Mesenchymal stem cell (in vitro differentiated cells and primary cell): ENCODE measurements at regions not wholly inside any gene's neighbourhood (a gene's known extent, or its start where the extent isn't known, plus 50 kb on each side); places are given as distances from the start of the nearest gene placed in this dataset.
"Not testable (repeated sequence)": the region's sequence is repeated elsewhere in the genome, so short reads cannot be mapped to it uniquely, and the experiment has no call there.

Experiments
- DNase-seq: peaks from one replicate; pipeline ENCODE4 v3.0.0-alpha.2; 2013
- H2AFZ ChIP-seq: one replicate; pipeline ENCODE4 v1.6.1; 2013; ENCODE audit warnings: low read depth, mild to moderate bottlenecking, control low read depth, inconsistent platforms, low read length, moderate library complexity
- H2AK5ac ChIP-seq: 2 replicates; pipeline ENCODE4 v1.6.1; 2013; ENCODE audit warnings: low read length, moderate library complexity, mild to moderate bottlenecking, inconsistent platforms; ENCODE audit not compliant: severe bottlenecking
- H2BK120ac ChIP-seq: one replicate; pipeline ENCODE4 v1.6.1; 2013; ENCODE audit warnings: low read depth, mild to moderate bottlenecking, inconsistent platforms, low read length, moderate library complexity
- H2BK12ac ChIP-seq, 2 experiments: one replicate each; pipeline ENCODE4 v1.6.1; 2013; ENCODE audit warnings: inconsistent platforms in 2 of 2, low read length in 2 of 2, mild to moderate bottlenecking in 2 of 2, moderate library complexity in 2 of 2, control low read depth in 1 of 2
- H2BK15ac ChIP-seq: one replicate; pipeline ENCODE4 v1.6.1; 2013; ENCODE audit warnings: mild to moderate bottlenecking, low read depth, inconsistent platforms; ENCODE audit not compliant: poor library complexity, severe bottlenecking
- H2BK5ac ChIP-seq: 2 replicates; pipeline ENCODE4 v1.6.1; 2013; ENCODE audit warnings: low read depth, mild to moderate bottlenecking, low read length, control low read depth, inconsistent platforms; ENCODE audit not compliant: poor library complexity, severe bottlenecking
- H3K14ac ChIP-seq, 2 experiments: one replicate each; pipeline ENCODE4 v1.6.1; 2013; ENCODE audit warnings: inconsistent platforms in 2 of 2, low read length in 2 of 2, control low read depth in 1 of 2, mild to moderate bottlenecking in 1 of 2, moderate library complexity in 1 of 2
- H3K18ac ChIP-seq, 2 experiments: one replicate each; pipeline ENCODE4 v1.6.1; 2013; ENCODE audit warnings: inconsistent platforms in 2 of 2, low read length in 2 of 2, control low read depth in 1 of 2, low read depth in 1 of 2, mild to moderate bottlenecking in 1 of 2
- H3K23ac ChIP-seq, 2 experiments: one replicate each; pipeline ENCODE4 v1.6.1; 2013; ENCODE audit warnings: inconsistent platforms in 2 of 2, low read length in 2 of 2, mild to moderate bottlenecking in 2 of 2, moderate library complexity in 2 of 2, control low read depth in 1 of 2
- H3K27ac ChIP-seq: 2 replicates; pipeline ENCODE4 v1.5.1; 2013; ENCODE audit warnings: mild to moderate bottlenecking, moderate library complexity, low read length, control low read depth, inconsistent platforms; ENCODE audit not compliant: poor library complexity, severe bottlenecking
- H3K27me3 ChIP-seq, 2 experiments: 2 replicates each; pipeline versions ENCODE4 v1.6.1 to v1.7.0; 2013; ENCODE audit warnings: low read length in 2 of 2, mild to moderate bottlenecking in 2 of 2, moderate library complexity in 2 of 2, control low read depth in 1 of 2, inconsistent platforms in 1 of 2; ENCODE audit not compliant: control insufficient read depth in 1 of 2, insufficient read depth in 1 of 2
- H3K36me3 ChIP-seq, 2 experiments: 2 replicates each; pipeline versions ENCODE4 v1.6.1 to v1.7.0; 2013; ENCODE audit warnings: low read length in 2 of 2, control low read depth in 1 of 2, inconsistent platforms in 1 of 2, low read depth in 1 of 2, mild to moderate bottlenecking in 1 of 2; ENCODE audit not compliant: insufficient read depth in 2 of 2, control insufficient read depth in 1 of 2
- H3K4ac ChIP-seq, 2 experiments: one replicate each; pipeline ENCODE4 v1.6.1; 2013; ENCODE audit warnings: inconsistent platforms in 2 of 2, low read length in 2 of 2, mild to moderate bottlenecking in 2 of 2, moderate library complexity in 2 of 2, control low read depth in 1 of 2, low read depth in 1 of 2
- H3K4me1 ChIP-seq: 2 replicates; pipeline ENCODE4 v1.6.1; 2013; ENCODE audit warnings: low read depth, low read length, control low read depth; ENCODE audit not compliant: control insufficient read depth, insufficient read depth
- H3K4me2 ChIP-seq: 2 replicates; pipeline ENCODE4 v1.6.1; 2013; ENCODE audit warnings: low read length, mild to moderate bottlenecking, inconsistent platforms; ENCODE audit not compliant: poor library complexity, severe bottlenecking
- H3K4me3 ChIP-seq, 2 experiments: 2 replicates each; pipeline versions ENCODE4 v1.5.1 to v1.7.0; 2013; ENCODE audit warnings: low read length in 2 of 2, mild to moderate bottlenecking in 2 of 2, control low read depth in 1 of 2, low read depth in 1 of 2; ENCODE audit not compliant: insufficient read depth in 1 of 2
- H3K79me1 ChIP-seq: replicated peaks from 2 replicates; pipeline ENCODE4 v1.6.1; 2013; ENCODE audit warnings: mild to moderate bottlenecking, control low read depth, low read length, inconsistent platforms; ENCODE audit not compliant: poor library complexity, severe bottlenecking
- H3K9ac ChIP-seq: 2 replicates; pipeline ENCODE4 v1.7.0; 2013; ENCODE audit warnings: mild to moderate bottlenecking, low read length, moderate library complexity
- H3K9me3 ChIP-seq: 2 replicates; pipeline ENCODE4 v1.7.0; 2013; ENCODE audit warnings: mild to moderate bottlenecking, low read length; ENCODE audit not compliant: control insufficient read depth
- H4K8ac ChIP-seq: one replicate; pipeline ENCODE4 v1.6.1; 2013; ENCODE audit warnings: inconsistent platforms, mild to moderate bottlenecking, low read length, moderate library complexity
- H4K91ac ChIP-seq: one replicate; pipeline ENCODE4 v1.6.1; 2013; ENCODE audit warnings: mild to moderate bottlenecking, low read length, inconsistent platforms
- WGBS: methylation state at CpG from one replicate; pipeline ENCODE4 v1.1.7; 2013; ENCODE audit warnings: mixed read lengths; 5-methylcytosine and 5-hydroxymethylcytosine counted together

GRCh38 chr11:115642660-115643059, 138.4 kb upstream of the CADM1 start:
- Histone ChIP-seq H3K9ac (no peak overlapping the region), H2BK15ac (no peak overlapping the region), H4K8ac (no peak overlapping the region), H3K27ac (no peak overlapping the region), H3K4ac (no peak overlapping the region), H2AFZ (no peak overlapping the region), H3K27me3 (peaks cover 22 to 75% of the 10 kb centered on the region in 2 experiments), H3K23ac (no peak overlapping the region), H3K14ac (no peak overlapping the region), H3K79me1 (no peaks in the 10 kb centered on the region), H4K91ac (no peak overlapping the region), H2BK120ac (no peak overlapping the region), H3K18ac (no peak overlapping the region), H2BK5ac (no peak overlapping the region), H3K4me3 (no peak overlapping the region), H2AK5ac (no peak overlapping the region), H3K36me3 (no peaks in the 10 kb centered on the region), H3K4me2 (no peak overlapping the region), H3K9me3 (no peaks in the 10 kb centered on the region), H2BK12ac (no peak overlapping the region), H3K4me1 (peaks cover 4% of the 10 kb centered on the region)
- no peak for DNase-seq
- 82% methylated on average over 4 of the region's 4 CpGs for WGBS

- no peaks in the 10 kb centered on the region for H3K79me1 ChIP-seq
- no peaks in the 10 kb centered on the region for H3K36me3 ChIP-seq
- no peak overlapping the region for H2BK12ac ChIP-seq
- no peak overlapping the region for H2BK15ac ChIP-seq
- H3K27me3 ChIP-seq = peaks cover 9 to 47% of the 10 kb centered on the region in 2 experiments
- H3K18ac ChIP-seq = no peak overlapping the region
- no peak overlapping the region for H3K9ac ChIP-seq
- H3K27ac ChIP-seq = no peak overlapping the region
- H3K23ac ChIP-seq = no peak overlapping the region
- 53% methylated on average over 7 of the region's 8 CpGs for whole genome bisulfite sequencing
- no peak overlapping the region for H2AFZ ChIP-seq
- no peak overlapping the region for H3K4ac ChIP-seq
- no peak overlapping the region for H2BK120ac ChIP-seq
- no peak overlapping the region for H2BK5ac ChIP-seq
- H2AK5ac ChIP-seq = no peak overlapping the region
- H3K14ac ChIP-seq = no peak overlapping the region
- no peak overlapping the region for H4K8ac ChIP-seq
- no peak overlapping the region for H4K91ac ChIP-seq
- no peaks in the 10 kb centered on the region for H3K9me3 ChIP-seq
- H3K4me1 ChIP-seq = peaks cover 5% of the 10 kb centered on the region
- DNase-seq = peak; percentile 4
- H3K4me3 ChIP-seq = no peak overlapping the region
- no peak overlapping the region for H3K4me2 ChIP-seq
Observed at GRCh38 chr11:115637599-115638241, 133.5 kb upstream of the CADM1 start.

GRCh38 chr11:115636753-115637527, 132.7 kb upstream of the CADM1 start:
- no peak overlapping the region for H3K23ac ChIP-seq
- no peaks in the 10 kb centered on the region for H3K36me3 ChIP-seq
- H4K8ac ChIP-seq = no peak overlapping the region
- no peak overlapping the region for H3K18ac ChIP-seq
- no peak overlapping the region for H2BK120ac ChIP-seq
- H2BK12ac ChIP-seq = no peak overlapping the region
- no peak overlapping the region for H3K4me3 ChIP-seq
- no peak overlapping the region for H2BK5ac ChIP-seq
- DNase-seq = no peak
- no peak overlapping the region for H2BK15ac ChIP-seq
- WGBS = 87% methylated on average over 5 of the region's 5 CpGs
- no peak overlapping the region for H3K27ac ChIP-seq
- H3K79me1 ChIP-seq = no peaks in the 10 kb centered on the region
- no peak overlapping the region for H3K4ac ChIP-seq
- H2AFZ ChIP-seq = no peak overlapping the region
- no peak overlapping the region for H3K4me2 ChIP-seq
- no peak overlapping the region for H3K14ac ChIP-seq
- peaks cover 4 to 43% of the 10 kb centered on the region in 2 experiments for H3K27me3 ChIP-seq
- H3K9ac ChIP-seq = no peak overlapping the region
- peaks cover 5% of the 10 kb centered on the region for H3K4me1 ChIP-seq
- H4K91ac ChIP-seq = no peak overlapping the region
- peak overlapping the region; percentile 29 for H2AK5ac ChIP-seq
- no peaks in the 10 kb centered on the region for H3K9me3 ChIP-seq

- H3K4me1 ChIP-seq, H2BK120ac ChIP-seq, H2BK5ac ChIP-seq, H3K23ac ChIP-seq, H3K9ac ChIP-seq, H4K91ac ChIP-seq, DNase-seq, H2AK5ac ChIP-seq, H4K8ac ChIP-seq, H3K18ac ChIP-seq, H2AFZ ChIP-seq, H3K4me3 ChIP-seq, H3K36me3 ChIP-seq, H3K9me3 ChIP-seq, H3K4me2 ChIP-seq, H2BK15ac ChIP-seq, H2BK12ac ChIP-seq, H3K4ac ChIP-seq, H3K14ac ChIP-seq, H3K27ac ChIP-seq, H3K79me1 ChIP-seq: not testable (repeated sequence)
- WGBS = 97% methylated on average over 27 of the region's 27 CpGs
- H3K27me3 ChIP-seq = peaks cover 0 to 46% of the 10 kb centered on the region in 2 experiments
Observed at GRCh38 chr11:115633977-115634376, 129.8 kb upstream of the CADM1 start.
